ENCODE measurements at regions not wholly inside any gene's neighbourhood (a gene's known extent, or its start where the extent isn't known, plus 50 kb on each side); places are given as distances from the start of the nearest gene placed in this dataset.

- Histone ChIP-seq H3K79me2 (ENCODE audit: control insufficient read depth, insufficient read depth, low read length) (no peaks in the 10 kb centered on the region), H2AFZ (ENCODE audit: control insufficient read depth, low read length) (no peak overlapping the region), H3K4me3 (ENCODE audit: control insufficient read depth in 2 of 3, extremely low read depth in 1 of 3, insufficient read depth in 2 of 3, low read depth in 1 of 3, low read length in 3 of 3) (no peak overlapping the region), H3K4me1 (ENCODE audit: control insufficient read depth, extremely low read depth, insufficient read depth, low read length) (no peaks in the 10 kb centered on the region), H3K9ac (ENCODE audit: control insufficient read depth, extremely low read depth, insufficient read depth, low read length) (no peak overlapping the region), H3K4me2 (ENCODE audit: control insufficient read depth, extremely low read depth, insufficient read depth, low read depth, low read length) (no peak overlapping the region), H4K20me1 (ENCODE audit: control insufficient read depth, extremely low read depth, insufficient read depth, low read length) (no peaks in the 10 kb centered on the region), H3K9me3 (ENCODE audit: control insufficient read depth, low read depth, low read length) (no peaks in the 10 kb centered on the region), H3K36me3 (ENCODE audit: control insufficient read depth in 2 of 2, extremely low read depth in 1 of 2, insufficient read depth in 2 of 2, low read length in 2 of 2) (no peaks in the 10 kb centered on the region), H3K27ac (ENCODE audit: control insufficient read depth, insufficient read depth, low read length) (no peak overlapping the region), H3K9me1 (ENCODE audit: control insufficient read depth, extremely low read depth, insufficient read depth, low read length) (no peaks in the 10 kb centered on the region), H3K27me3 (ENCODE audit: control insufficient read depth, extremely low read depth, insufficient read depth, low read length) (peaks cover 13% of the 10 kb centered on the region)
- FAIRE-seq, result no peak
- TF ChIP-seq CTCF (optimal IDR thresholded peaks at IDR 0.05 in 1 of 3, IDR thresholded peaks at IDR 0.05 in 1 of 3, conservative IDR thresholded peaks at IDR 0.05 in 1 of 3; ENCODE audit: extremely low read depth in 1 of 3, insufficient read depth in 2 of 3, low read length in 3 of 3), result no peak
- DNase-seq (ENCODE audit: low read depth, low spot score), result no peak
- dilution Hi-C loops (cut with MboI; ENCODE audit: extremely low pct_ligation_motif_present, low sequenced_read_pairs), result no loop called here
Observed at GRCh38 chr10:93216341-93216985, 142.8 kb downstream of the CYP26A1 start.

GRCh38 chr10:93218386-93218785 is 144.7 kb downstream of the CYP26A1 start:
- no peak overlapping the region for H3K4me2 ChIP-seq (ENCODE audit: control insufficient read depth, extremely low read depth, insufficient read depth, low read depth, low read length)
- H4K20me1 ChIP-seq (ENCODE audit: control insufficient read depth, extremely low read depth, insufficient read depth, low read length), result no peaks in the 10 kb centered on the region
- no peak overlapping the region for H3K27ac ChIP-seq (ENCODE audit: control insufficient read depth, insufficient read depth, low read length)
- no peak for TF ChIP-seq EZH2 (IDR thresholded peaks at IDR 0.05; ENCODE audit: low read length)
- no peak for TF ChIP-seq CTCF (optimal IDR thresholded peaks at IDR 0.05 in 1 of 3, IDR thresholded peaks at IDR 0.05 in 1 of 3, conservative IDR thresholded peaks at IDR 0.05 in 1 of 3; ENCODE audit: extremely low read depth in 1 of 3, insufficient read depth in 2 of 3, low read length in 3 of 3)
- H3K36me3 ChIP-seq (ENCODE audit: control insufficient read depth in 2 of 2, extremely low read depth in 1 of 2, insufficient read depth in 2 of 2, low read length in 2 of 2), result no peaks in the 10 kb centered on the region
- H3K79me2 ChIP-seq (ENCODE audit: control insufficient read depth, insufficient read depth, low read length), result no peaks in the 10 kb centered on the region
- no peaks in the 10 kb centered on the region for H3K4me1 ChIP-seq (ENCODE audit: control insufficient read depth, extremely low read depth, insufficient read depth, low read length)
- H2AFZ ChIP-seq (ENCODE audit: control insufficient read depth, low read length), result no peak overlapping the region
- H3K9me1 ChIP-seq (ENCODE audit: control insufficient read depth, extremely low read depth, insufficient read depth, low read length), result no peaks in the 10 kb centered on the region
- no peak for DNase-seq (ENCODE audit: low read depth, low spot score)
- no peak overlapping the region for H3K4me3 ChIP-seq (ENCODE audit: control insufficient read depth in 2 of 3, extremely low read depth in 1 of 3, insufficient read depth in 2 of 3, low read depth in 1 of 3, low read length in 3 of 3)
- peaks cover 19% of the 10 kb centered on the region for H3K27me3 ChIP-seq (ENCODE audit: control insufficient read depth, extremely low read depth, insufficient read depth, low read length)
- no peak overlapping the region for H3K9ac ChIP-seq (ENCODE audit: control insufficient read depth, extremely low read depth, insufficient read depth, low read length)
- FAIRE-seq, result no peak
- dilution Hi-C loops (cut with MboI; ENCODE audit: extremely low pct_ligation_motif_present, low sequenced_read_pairs), result no loop called here
- no peaks in the 10 kb centered on the region for H3K9me3 ChIP-seq (ENCODE audit: control insufficient read depth, low read depth, low read length)

All from keratinocyte (primary cell).